ENCODE measurements at regions not wholly inside any gene's neighbourhood (a gene's known extent, or its start where the extent isn't known, plus 50 kb on each side); places are given as distances from the start of the nearest gene placed in this dataset.

DNA sequence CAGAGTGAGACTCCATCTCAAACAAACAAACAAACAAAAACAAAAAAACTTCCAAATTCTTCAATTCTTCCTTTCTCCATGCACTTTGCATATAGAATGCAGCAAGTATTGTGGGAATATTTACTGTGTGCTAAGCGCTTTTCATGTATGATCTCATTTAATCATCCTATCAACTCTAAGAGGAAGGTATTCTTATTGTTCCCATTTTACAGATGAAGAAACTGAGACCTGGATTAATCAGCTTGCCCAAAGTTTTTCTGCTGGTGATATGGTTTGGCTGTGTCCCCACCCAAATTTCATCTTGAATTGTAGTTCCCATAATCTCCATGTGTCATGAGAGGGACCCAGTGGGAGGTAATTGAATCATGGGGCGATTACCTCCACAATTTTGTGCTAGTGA is 56.6 kb upstream of the KCNG1 start:
- Histone ChIP-seq H3K27ac (no peak overlapping the region), H3K4me3 (no peak overlapping the region), H3K4me1 (no peaks in the 10 kb centered on the region), H3K9me3 (no peaks in the 10 kb centered on the region), H3K27me3 (peaks cover 0 to 49% of the 10 kb centered on the region in 2 donors), H3K36me3 (no peaks in the 10 kb centered on the region)
- intact Hi-C loops (cut with DNase I; ENCODE audit: low total_unique reads): no loop called here
- TF ChIP-seq, protein P1, sequence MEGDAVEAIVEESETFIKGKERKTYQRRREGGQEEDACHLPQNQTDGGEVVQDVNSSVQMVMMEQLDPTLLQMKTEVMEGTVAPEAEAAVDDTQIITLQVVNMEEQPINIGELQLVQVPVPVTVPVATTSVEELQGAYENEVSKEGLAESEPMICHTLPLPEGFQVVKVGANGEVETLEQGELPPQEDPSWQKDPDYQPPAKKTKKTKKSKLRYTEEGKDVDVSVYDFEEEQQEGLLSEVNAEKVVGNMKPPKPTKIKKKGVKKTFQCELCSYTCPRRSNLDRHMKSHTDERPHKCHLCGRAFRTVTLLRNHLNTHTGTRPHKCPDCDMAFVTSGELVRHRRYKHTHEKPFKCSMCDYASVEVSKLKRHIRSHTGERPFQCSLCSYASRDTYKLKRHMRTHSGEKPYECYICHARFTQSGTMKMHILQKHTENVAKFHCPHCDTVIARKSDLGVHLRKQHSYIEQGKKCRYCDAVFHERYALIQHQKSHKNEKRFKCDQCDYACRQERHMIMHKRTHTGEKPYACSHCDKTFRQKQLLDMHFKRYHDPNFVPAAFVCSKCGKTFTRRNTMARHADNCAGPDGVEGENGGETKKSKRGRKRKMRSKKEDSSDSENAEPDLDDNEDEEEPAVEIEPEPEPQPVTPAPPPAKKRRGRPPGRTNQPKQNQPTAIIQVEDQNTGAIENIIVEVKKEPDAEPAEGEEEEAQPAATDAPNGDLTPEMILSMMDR (IDR thresholded peaks at IDR 0.05): no peak
- no peak for DNase-seq

- no peak for DNase-seq
- intact Hi-C loops (cut with DNase I; ENCODE audit: low total_unique reads): no loop called here
- Histone ChIP-seq H3K4me1 (no peaks in the 10 kb centered on the region), H3K27ac (no peak overlapping the region), H3K4me3 (no peak overlapping the region), H3K27me3 (peaks cover 0 to 51% of the 10 kb centered on the region in 2 donors), H3K36me3 (no peaks in the 10 kb centered on the region), H3K9me3 (peaks cover 0 to 8% (median 0%) of the 10 kb centered on the region in 3 donors)
- TF ChIP-seq, protein P1 (IDR thresholded peaks at IDR 0.05): no peak
Observed at GRCh38 chr20:51077686-51078060, 54.8 kb upstream of the KCNG1 start.

DNA sequence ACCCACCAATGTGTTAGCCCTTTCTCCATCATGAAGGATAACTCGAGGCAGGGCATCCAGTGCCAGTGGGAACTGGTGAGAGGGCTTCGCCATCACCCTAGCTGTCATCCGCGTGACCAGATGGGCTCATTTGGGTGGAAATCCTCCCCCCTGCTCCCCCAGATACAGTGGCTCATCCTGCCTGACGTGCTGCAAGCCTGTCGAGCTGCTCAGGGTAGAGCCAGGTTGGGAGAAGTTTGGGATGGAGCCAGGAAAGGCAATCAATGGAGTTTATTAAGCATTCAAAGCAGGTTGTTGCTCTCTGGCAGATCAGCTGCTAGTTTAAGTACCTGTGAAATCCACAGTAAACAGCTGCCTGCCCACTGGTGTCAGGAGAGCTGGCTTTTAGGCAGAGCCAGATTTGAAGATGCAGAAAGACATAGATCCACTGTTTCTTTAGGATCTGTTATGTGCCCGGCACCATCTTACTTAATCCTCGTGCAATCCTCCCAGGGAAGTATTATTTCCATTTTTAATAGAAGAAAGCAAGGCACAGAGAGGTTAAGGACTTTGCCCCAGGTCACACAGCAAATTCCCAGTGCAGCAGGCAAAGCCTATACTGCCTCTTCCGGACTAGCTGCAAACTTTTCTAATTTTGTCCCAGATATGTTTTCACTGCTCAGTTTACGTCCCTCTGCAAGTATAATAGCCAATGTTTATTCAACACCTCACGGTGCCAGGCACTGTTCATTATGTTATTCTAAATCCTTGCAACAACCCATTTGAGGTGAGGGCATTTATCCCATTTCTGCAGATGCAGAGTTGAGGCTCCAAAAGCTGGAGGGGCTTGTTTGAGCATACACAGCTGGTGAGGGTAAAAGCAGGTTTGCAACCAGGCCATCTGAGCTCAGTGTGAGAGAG is 54.1 kb upstream of the KCNG1 start:
- no peaks in the 10 kb centered on the region for H3K36me3 ChIP-seq
- peaks cover 0 to 49% of the 10 kb centered on the region in 2 donors for H3K27me3 ChIP-seq
- no peak for DNase-seq
- intact Hi-C loops (cut with DNase I; ENCODE audit: low total_unique reads): no loop called here
- H3K4me3 ChIP-seq: no peak overlapping the region
- H3K4me1 ChIP-seq: no peaks in the 10 kb centered on the region
- TF ChIP-seq, protein P1 (IDR thresholded peaks at IDR 0.05): no peak
- peaks cover 0 to 8% (median 0%) of the 10 kb centered on the region in 3 donors for H3K9me3 ChIP-seq
- no peak overlapping the region for H3K27ac ChIP-seq

GRCh38 chr20:51074062-51074461 is 51.2 kb upstream of the KCNG1 start:
- Histone ChIP-seq H3K4me3 (no peak overlapping the region), H3K4me1 (no peaks in the 10 kb centered on the region), H3K9me3 (peaks cover 0 to 8% (median 0%) of the 10 kb centered on the region in 3 donors), H3K36me3 (no peaks in the 10 kb centered on the region), H3K27me3 (peaks cover 0 to 47% of the 10 kb centered on the region in 2 donors), H3K27ac (no peak overlapping the region)
- no peak for DNase-seq
- intact Hi-C loops (cut with DNase I; ENCODE audit: low total_unique reads): no loop called here
- TF ChIP-seq, protein P1 (IDR thresholded peaks at IDR 0.05): no peak
